Thoracic aorta (tissue), 2 donors: ENCODE measurements at regions not wholly inside any gene's neighbourhood (a gene's known extent, or its start where the extent isn't known, plus 50 kb on each side); places are given as distances from the start of the nearest gene placed in this dataset.

Experiments
- ATAC-seq: fragments of 150-250 bp; one replicate; pipeline ENCODE4 v1.8.0; 2017; ENCODE audit warnings: low read depth; ENCODE audit not compliant: insufficient number of reproducible peaks, low FRiP score
- DNase-seq: peaks from one replicate; pipeline ENCODE4 v3.0.0-alpha.2; 2020; ENCODE audit warnings: low spot score
- H3K27ac ChIP-seq, 2 donors: fragments of 200-600 bp; sonication (generic); 1 replicate in 1 of 2; 2 replicates in 1 of 2; pipeline ENCODE4 v1.5.1; 2016; ENCODE audit warnings: mild to moderate bottlenecking in 2 of 2, moderate library complexity in 2 of 2
- H3K27me3 ChIP-seq: fragments of 200-600 bp; sonication (generic); replicated peaks from 2 replicates; pipeline ENCODE4 v1.6.0; 2016; ENCODE audit warnings: mild to moderate bottlenecking; ENCODE audit not compliant: insufficient read depth
- H3K36me3 ChIP-seq: fragments of 200-600 bp; sonication (generic); one replicate; pipeline ENCODE4 v1.5.1; 2016
- H3K4me1 ChIP-seq, 2 donors: fragments of 200-600 bp; sonication (generic); 1 replicate in 1 of 2; 2 replicates in 1 of 2; pipeline versions ENCODE4 v1.5.1 to v1.6.0; 2016; ENCODE audit warnings: low read depth in 2 of 2, mild to moderate bottlenecking in 1 of 2; ENCODE audit not compliant: control insufficient read depth in 1 of 2
- H3K4me3 ChIP-seq: fragments of 200-600 bp; sonication (generic); 2 replicates; pipeline ENCODE4 v1.5.1; 2016; ENCODE audit warnings: mild to moderate bottlenecking
- H3K9me3 ChIP-seq: fragments of 200-600 bp; sonication (generic); 2 replicates; pipeline ENCODE4 v1.5.1; 2016
- TF ChIP-seq, protein P1 (sequence below): fragments of 200-600 bp; sonication (generic); IDR thresholded peaks from one replicate; pipeline ENCODE4 v1.5.1; 2019; ENCODE audit warnings: antibody characterized with exemption

DNA sequence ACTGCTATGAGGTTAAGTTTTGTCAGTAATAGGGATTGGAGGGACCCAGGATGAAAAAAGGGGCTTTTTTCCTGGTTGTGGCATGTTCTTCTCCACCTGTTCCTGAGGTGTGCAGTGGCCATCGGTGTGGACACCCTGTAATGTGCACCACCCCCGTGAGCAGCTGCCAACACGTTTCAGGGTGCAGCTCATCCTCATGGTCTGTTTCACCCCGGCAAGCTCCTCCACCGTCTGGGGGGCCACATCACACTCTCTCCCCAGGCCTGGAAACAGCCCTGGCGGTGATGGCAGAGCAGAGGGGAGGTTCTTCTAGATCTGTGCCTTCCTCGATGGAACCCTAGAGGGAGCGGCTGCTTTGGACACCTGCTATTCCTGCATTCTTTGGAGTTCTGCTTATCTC is 435.4 kb downstream of the MATN1 start:
- Histone ChIP-seq H3K27ac (no peak overlapping the region), H3K4me3 (no peak overlapping the region), H3K9me3 (no peaks in the 10 kb centered on the region), H3K36me3 (no peaks in the 10 kb centered on the region), H3K4me1 (no peaks in the 10 kb centered on the region), H3K27me3 (no peaks in the 10 kb centered on the region)
- TF ChIP-seq, protein P1, sequence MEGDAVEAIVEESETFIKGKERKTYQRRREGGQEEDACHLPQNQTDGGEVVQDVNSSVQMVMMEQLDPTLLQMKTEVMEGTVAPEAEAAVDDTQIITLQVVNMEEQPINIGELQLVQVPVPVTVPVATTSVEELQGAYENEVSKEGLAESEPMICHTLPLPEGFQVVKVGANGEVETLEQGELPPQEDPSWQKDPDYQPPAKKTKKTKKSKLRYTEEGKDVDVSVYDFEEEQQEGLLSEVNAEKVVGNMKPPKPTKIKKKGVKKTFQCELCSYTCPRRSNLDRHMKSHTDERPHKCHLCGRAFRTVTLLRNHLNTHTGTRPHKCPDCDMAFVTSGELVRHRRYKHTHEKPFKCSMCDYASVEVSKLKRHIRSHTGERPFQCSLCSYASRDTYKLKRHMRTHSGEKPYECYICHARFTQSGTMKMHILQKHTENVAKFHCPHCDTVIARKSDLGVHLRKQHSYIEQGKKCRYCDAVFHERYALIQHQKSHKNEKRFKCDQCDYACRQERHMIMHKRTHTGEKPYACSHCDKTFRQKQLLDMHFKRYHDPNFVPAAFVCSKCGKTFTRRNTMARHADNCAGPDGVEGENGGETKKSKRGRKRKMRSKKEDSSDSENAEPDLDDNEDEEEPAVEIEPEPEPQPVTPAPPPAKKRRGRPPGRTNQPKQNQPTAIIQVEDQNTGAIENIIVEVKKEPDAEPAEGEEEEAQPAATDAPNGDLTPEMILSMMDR: no peak
- ATAC-seq: no peak
- DNase-seq: no peak

DNA sequence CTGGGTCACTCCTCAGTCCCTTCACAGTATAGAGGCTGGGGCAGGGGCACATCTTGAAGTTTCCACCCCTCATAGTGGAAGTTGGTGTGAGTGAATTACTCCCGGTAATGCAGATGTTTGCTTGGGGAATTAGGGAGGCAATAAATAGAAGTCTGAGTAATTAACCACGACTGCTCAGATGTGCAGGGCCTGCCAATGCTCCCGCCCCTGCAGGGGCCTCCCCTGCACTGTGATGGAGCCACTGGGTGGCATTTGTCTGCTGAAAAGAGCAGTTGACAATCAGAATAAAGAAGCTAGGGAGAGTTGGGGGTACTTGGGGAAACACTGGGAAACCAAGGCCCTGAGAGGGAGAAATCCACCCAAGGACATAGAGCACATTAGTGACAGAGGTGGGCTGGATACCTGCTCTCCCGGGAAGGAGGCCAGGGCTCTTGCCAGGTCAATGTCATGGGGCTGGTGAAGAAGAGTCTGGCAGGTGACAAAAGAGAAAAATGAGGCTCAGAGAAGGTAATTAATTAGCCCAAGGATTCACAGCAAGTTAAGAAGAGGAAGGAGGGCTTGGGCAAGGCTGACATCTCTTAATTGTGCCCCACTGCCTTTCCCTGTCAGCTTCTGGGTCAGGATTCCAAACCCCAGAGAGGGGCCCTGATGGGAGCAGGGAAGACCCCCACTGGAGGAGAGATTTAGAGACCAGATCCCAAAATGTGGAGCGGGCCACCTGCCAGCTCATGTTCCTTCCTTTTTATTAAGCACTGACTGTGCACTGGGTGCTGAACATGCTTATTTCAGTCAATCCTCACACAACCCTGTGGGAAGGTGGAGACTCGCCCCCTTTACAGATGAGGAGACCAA is 436.2 kb downstream of the MATN1 start:
- Histone ChIP-seq H3K36me3 (no peaks in the 10 kb centered on the region), H3K4me1 (no peaks in the 10 kb centered on the region), H3K9me3 (no peaks in the 10 kb centered on the region), H3K27me3 (no peaks in the 10 kb centered on the region), H3K27ac (no peak overlapping the region), H3K4me3 (no peak overlapping the region)
- DNase-seq (no peak), ATAC-seq (no peak)
- TF ChIP-seq, protein P1: no peak

DNA sequence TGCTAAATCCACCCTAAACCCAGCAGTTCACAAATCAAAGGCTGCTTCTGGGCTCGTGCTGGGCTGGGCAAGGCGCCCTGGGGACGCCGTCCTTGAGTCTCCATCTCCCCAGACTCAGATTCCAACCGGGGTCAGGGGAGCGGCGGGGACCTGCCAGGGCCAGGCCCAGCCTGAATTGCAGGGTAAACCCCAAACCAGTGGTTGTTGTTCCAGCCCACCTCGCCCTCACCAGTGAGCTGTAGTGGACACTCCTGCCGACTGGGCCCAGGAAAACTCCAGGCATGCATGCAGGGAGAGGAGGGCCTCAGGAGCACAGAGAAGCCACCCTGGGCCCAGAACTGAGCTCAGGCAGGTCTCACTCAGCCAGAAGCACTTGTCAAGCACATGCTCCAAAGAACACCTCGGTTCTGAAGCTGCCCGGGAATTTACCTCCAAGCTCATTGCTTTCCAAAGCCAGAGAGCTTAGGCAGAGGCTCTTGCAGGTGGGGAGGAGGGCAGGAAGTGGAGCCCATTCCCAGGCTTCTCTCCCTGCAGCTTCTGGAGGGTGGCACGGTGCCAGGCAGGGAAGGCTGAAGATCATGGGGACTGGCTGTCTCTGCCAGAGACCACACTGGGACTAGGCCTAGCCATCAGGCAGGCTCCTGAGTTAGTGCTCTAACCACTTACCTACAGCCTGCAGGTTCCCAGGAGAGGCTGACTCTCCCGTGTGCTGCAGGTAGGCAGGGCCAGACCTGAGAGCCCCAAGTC is 437.0 kb downstream of the MATN1 start:
- ATAC-seq (no peak), DNase-seq (no peak)
- Histone ChIP-seq H3K36me3 (no peaks in the 10 kb centered on the region), H3K4me1 (no peaks in the 10 kb centered on the region), H3K4me3 (no peak overlapping the region), H3K9me3 (no peaks in the 10 kb centered on the region), H3K27me3 (no peaks in the 10 kb centered on the region), H3K27ac (no peak overlapping the region)
- TF ChIP-seq, protein P1: no peak

DNA sequence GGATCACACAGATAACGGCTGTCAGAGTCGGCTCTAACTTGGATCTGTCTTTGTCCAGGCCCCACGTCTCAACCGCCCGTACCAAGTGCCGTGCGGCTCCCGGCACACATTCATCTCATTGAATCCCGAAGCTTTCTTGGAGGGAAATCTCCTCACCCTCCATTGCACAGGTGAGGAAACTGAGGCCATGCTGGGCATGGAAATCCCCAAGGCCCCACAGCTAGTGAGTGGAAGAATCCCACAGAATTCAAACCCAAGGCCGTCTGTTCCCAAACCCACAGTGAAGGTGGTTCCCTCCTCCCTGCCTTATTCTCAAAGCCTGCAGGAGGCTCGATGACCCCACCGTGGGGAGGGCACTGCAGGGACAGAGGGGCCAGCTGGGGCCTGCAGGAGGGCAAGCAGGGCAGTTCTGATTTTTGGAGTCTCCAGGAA is 437.9 kb downstream of the MATN1 start:
- Histone ChIP-seq H3K4me3 (no peak overlapping the region), H3K9me3 (no peaks in the 10 kb centered on the region), H3K27me3 (no peaks in the 10 kb centered on the region), H3K27ac (no peak overlapping the region), H3K4me1 (no peaks in the 10 kb centered on the region), H3K36me3 (no peaks in the 10 kb centered on the region)
- ATAC-seq (no peak), DNase-seq (no peak)
- TF ChIP-seq, protein P1: no peak

DNA sequence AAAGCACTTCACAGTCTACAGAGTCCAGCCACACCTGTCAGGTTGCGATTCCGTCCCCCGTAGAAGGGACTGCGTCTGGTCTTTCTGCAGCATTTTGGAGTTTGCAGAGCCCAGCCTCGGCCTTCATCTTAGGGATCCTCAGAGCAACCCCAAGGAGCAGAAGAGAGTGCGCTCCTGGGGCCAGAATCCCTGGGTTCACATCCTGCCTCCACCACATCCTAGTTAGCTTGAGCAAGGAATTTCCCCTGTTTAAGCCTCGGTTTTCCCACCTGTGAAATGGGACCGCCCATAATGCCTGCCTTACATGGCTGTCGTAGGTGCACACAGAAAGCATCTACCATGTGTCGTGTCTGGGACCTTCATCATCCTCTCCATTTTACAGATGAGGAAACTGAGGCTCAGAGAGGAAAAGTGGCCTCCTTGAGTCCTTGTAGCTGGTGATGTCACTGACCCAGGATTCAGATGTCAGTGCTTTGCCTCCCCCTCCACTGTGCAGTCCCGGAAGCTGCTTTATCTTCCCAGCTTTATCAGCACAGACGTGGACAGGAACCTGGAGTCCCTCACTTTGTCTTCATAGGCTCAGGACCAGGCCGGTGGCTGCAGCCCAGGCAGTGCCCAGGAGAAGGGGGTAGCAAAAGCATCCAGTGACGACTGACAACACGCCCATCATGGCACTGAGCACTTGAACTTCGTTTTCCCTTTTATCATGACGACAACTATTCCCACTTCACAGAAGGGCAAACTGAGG is 438.5 kb downstream of the MATN1 start:
- TF ChIP-seq, protein P1: no peak

More for the DNA sequence above, 438.5 kb downstream of the MATN1 start:
- Histone ChIP-seq H3K9me3 (no peaks in the 10 kb centered on the region), H3K27me3 (no peaks in the 10 kb centered on the region), H3K36me3 (no peaks in the 10 kb centered on the region), H3K4me3 (no peak overlapping the region), H3K4me1 (no peaks in the 10 kb centered on the region), H3K27ac (no peak overlapping the region)
- DNase-seq: no peak
- ATAC-seq: no peak
